ENCODE measurements at regions not wholly inside any gene's neighbourhood (a gene's known extent, or its start where the extent isn't known, plus 50 kb on each side); places are given as distances from the start of the nearest gene placed in this dataset.
A peak's percentile ranks its signal among the peaks of the same experiment; 100 is the strongest.

DNA sequence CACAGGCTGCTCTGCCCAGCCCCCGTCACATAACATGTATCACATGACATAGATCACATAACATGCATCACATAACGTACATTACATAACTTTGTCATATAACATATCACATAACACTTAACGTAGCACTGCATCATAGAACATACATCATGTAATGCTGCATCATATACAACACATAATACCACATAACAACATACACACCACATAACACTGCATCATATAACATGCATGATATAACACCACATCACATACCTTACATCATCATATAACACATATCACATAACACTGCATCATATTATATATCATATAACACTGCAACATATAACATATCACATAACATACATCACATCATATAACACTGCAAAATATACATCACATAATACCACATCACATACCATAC is 83.8 kb downstream of the AXIN2 start:
- no peak for FAIRE-seq
- no peak for DNase-seq (ENCODE audit: low spot score)

DNA sequence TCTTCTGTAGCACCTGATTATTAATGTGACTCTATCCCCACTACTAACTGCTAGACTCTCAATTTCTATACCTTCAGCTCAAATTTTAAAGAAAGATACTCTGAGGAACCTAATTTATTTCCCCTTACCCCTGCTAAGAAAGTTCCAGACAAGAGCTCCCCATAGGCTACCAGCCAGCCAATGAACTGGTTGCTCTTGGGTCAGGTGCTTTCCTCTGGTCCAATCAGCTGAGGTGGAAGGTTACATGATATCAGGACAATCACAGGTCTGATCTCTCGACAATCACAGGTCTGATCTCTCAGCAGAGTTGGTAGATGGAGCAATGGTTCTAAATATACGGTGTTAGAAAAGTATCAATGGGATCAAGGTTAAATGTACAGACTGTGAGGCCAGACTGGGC is 86.8 kb downstream of the AXIN2 start:
- no peak for FAIRE-seq
- DNase-seq (ENCODE audit: low spot score) = no peak

DNA sequence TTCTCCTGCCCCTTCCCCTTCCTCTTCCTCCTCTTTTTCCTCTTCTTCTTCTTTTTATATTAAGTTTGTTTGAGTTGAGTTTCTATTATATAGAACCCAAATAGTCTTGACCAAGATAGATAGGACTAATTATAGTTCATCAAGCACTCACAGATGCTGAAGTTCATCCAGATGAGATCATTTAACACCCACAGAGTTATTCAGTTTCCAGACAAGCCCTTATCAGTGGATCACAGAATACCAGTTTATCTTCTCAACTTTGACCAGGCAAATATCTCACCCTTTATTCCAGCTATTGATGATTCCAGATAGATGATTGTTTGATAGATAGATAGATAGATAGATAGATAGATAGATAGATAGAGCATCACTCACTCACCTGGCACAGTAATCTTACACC is 87.5 kb downstream of the AXIN2 start:
- FAIRE-seq = no peak
- DNase-seq (ENCODE audit: low spot score) = no peak

DNA sequence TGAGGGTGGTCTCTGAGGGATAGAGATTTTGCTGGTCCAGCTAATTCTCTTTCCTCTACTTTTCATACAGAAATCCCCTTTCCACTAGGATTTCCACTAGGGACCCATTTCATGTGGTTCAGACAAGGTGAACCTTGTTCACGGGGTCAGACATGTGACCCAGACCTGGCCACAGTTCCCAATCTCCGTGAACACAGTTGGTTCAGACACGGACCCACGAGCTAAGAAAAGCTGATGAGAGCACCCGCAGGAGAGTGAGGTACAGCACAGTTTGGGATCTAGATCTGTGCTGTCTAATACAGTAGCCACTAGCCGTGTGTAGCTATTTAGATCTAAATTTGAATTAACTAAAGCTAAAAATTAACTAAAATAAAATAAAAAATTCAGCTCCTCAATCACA is 88.1 kb downstream of the AXIN2 start:
- DNase-seq (ENCODE audit: low spot score) = no peak
- FAIRE-seq = no peak

DNA sequence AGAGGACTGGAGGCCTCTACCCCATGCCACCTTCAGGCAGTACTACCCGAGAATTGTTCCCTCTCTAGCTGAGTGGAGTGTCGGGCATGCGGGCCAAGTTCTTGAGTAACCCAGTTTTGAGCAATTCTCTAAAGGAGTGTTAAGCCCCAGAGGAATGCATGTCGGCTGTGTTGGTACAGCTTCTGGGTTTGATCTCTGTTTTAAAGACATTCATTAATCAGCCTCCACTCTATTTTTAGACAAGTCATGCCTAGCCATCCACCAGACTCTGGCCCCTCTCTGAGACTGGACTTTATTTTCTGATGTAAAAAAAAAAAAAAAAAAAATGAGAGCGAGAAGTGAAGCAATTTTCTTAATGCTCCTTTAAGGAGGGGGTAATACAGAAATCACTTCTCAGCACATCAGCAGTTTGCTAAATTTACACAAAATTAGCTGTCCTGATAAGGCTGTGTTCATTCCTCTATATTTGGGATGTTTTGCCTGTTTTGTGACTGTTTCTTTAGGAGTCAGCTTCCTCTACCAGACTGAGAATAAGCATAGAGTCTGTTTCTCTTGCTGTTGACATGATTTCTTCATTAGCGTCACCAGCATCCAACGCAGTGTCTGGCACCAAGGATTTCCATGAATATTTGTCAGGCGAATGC is 88.7 kb downstream of the AXIN2 start:
- FAIRE-seq (no peak), DNase-seq (ENCODE audit: low spot score) (no peak)

DNA sequence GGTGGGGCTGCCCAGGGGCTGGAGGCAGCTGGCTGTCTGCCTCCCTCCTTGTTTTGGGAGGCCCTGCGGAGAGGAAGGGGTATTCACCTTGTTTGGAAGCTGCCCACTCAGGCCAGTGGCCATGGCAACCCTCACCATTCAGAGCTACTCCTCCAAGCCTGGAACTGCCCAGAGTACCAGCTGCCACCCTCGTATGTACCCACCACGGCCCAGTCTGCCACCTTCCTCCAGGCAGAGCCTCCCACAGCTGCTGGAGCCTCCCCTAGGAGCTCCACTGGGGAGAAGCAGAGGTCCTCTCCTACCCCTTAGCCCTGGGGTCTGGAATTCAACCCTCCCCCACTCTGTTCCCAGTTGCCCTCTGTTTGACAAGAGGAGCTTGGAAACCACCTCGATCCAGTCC is 90.7 kb downstream of the AXIN2 start:
- DNase-seq (ENCODE audit: low spot score) (no peak), FAIRE-seq (no peak)

DNA sequence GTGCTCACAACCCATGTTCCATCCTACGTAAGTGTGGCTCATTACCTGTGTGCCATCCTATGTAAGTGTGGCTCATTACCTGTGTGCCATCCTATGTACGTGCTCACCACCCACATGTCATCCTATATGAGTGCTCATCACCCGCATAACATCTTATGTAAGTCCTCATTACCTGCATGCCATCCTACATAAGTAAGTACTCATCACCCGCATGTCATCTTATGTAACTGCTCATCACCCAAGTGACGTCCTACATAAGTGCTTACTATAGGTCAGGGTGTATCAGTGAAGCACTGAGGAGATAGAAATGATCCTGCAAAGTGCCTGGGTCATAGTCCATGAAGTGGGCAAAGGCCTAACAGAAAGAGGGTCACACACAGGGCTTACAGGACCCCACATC is 93.1 kb downstream of the AXIN2 start:
- DNase-seq (ENCODE audit: low spot score) (no peak), FAIRE-seq (no peak)

DNA sequence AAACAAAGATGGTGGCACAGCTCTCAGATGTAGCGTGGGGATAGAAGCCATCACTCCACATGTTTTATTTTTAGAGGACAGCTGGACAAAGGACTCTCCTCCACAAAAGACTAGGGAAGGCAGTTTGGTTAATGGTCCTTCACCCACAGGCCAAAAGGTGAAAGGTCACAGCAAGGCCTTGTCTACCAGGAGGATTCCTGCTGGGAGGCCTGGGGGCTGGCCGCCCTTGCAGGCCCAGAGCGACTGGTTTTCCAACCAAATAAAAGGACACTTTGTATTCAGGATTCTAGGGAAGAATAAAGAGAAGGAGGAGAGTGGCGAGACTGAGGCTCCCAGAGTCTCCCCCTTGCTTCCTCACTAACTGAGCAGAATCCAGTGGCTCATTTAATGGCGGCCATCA is 94.3 kb downstream of the AXIN2 start:
- FAIRE-seq = no peak

DNA sequence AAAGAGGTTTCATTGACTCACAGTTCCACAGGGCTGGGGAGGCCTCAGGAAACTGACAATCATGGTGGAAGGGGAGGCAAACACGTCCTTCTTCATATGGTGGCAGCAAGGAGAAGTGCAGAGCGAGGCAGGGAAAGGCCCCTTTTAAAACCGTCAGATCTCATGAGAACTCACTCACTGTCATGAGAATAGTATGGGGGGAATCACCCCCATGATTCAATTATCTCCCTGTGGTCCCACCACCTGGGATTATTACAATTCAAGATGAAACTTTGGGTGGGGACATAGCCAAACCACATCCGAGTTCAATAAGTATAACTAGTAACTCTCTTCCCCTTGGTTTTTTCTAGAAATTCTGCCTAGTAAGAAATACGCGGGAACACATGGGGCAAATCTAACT is 94.9 kb downstream of the AXIN2 start:
- DNase-seq (ENCODE audit: low spot score) = no peak
- FAIRE-seq = no peak

More for the DNA sequence above, 94.3 kb downstream of the AXIN2 start:
- no peak for DNase-seq (ENCODE audit: low spot score)

DNA sequence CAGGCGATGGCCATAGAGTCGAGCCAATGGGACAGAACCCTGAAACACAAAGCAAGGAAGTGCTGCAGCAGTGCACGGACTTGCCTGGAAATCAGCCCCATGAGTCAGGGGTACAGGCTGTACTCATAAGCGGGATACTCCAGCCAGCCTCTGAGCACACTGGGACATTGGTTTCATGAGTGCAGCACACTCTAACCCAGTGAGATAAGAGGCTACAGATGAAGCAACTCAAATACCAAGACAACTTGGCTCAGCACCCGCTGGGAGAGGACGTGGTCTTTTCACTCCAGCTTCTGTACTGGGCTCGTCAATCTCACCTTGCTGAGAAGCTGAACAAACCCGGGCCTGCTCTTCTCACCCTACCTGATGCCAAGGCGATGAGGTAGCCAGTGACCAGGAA is 98.2 kb downstream of the AXIN2 start:
- no peak for DNase-seq (ENCODE audit: low spot score)
- peak; percentile 90 for FAIRE-seq

DNA sequence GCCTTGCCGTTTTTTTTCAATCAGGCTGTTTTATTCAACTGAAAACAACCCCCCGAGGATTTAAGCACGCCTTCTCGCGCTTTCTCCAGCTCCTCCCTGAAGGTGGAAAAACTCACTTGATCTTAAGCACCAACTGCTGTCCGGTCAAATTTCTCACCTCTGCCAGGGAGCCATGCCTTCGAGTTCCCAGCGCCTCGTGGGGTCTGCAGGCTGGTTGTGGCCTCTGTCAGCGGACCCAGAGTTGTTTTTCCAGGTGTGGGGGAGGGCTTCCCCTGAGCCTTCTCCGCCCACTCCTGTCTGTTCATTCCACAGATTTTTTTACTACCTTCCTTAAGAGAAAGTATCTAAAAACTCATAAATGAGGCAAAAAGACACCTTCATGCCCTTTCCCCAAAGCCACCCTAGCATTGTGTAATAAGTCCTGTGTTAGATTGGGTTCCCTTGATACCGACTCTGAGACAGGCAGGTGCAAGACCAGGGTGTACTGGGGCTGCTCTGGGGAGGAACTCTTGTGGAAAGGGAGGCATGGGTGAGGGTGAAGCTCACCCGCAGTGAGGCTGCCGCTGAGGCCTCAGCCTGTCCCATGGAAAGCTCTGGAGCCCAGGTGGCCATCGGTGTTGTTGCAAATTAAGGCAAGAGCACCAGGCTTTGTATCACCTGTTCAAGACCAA is 101.6 kb downstream of the AXIN2 start:
- FAIRE-seq (peak; percentile 32), DNase-seq (ENCODE audit: low spot score) (no peak)

DNA sequence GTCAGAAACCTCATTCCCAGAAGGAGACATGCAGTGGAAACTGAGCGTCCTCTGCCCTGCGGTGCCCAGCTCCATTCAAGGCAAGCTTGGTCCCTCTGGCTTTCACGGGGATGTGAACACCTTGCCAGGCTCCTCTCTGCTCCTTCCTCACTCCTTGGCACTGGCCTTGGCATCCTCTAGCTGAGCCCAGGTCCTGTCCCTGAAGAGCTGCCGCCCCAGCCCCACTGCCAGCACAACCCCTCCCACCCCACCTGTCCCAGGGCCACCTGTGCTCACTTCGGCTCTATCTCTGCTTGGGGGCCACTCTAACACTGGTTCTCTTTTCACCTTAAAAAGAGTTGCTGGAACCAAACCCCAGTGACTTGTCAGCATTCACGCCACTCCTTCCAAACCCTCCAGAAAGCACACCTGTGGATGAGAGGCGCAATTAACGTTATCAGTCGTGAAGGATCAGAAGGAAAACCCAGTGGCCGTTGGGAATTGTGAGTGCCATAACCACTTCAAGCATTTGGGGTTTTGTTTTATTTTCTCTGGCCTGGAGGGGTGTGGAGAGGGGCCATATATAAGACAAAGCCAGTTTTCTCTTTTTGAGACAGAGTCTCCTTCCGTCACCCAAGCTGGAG is 103.7 kb downstream of the AXIN2 start:
- FAIRE-seq (no peak), DNase-seq (ENCODE audit: low spot score) (no peak)

DNA sequence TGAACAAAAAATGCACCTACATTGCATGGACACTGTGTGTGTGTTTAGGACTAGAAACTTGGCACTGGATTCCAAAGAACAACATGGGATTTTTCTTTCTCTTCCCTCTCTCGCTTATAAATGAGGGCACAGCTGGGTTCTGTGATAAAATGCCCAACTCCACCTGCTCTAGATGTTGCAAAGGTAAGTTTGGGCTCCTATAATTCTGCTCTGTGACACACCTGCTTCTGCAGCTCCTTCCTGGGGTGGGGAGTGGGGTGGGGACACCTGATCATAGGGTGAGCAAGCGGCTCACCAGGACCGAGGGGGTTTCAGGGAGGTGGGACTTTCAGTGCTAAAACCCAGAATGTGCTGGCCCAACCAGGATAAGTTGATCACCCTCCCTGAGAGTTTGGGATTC is 104.3 kb downstream of the AXIN2 start:
- no peak for FAIRE-seq
- DNase-seq (ENCODE audit: low spot score) = no peak

DNA sequence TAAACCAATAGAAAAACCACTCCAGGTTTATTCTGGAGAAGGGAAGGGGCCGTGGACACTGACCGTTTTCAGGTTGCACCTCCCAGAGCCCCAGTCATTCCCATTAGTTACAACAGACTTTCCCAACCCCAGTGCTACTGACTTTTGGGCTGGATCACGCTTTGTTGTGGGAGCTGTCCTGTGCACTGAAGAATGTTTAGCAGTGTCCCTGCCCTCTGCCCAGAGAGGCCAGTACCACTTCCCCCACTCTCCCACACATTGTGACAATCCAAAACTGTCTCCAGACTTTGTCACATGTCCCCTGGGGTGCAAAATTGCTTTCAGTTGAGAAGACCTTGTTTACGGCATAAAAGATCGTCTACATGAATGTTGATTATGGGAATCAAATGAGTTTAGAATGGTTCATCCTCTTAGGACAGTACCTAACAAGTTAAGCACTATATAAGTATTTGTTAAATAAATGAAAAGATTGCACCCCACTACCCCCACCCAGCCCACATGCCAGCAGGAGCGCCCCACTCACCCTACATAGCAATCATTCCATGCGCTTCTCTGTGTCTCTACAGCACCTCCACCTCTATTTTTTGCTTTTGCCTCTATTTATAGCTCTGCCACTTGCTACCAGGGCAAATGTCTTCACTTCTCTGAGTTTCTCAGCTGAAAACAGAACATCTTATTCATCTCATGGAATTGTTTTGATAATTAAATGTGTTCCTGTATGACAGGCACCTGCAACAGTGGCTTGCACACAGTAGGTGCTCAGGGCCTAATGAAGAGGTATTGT is 104.9 kb downstream of the AXIN2 start:
- FAIRE-seq = no peak
- DNase-seq (ENCODE audit: low spot score) = no peak

DNA sequence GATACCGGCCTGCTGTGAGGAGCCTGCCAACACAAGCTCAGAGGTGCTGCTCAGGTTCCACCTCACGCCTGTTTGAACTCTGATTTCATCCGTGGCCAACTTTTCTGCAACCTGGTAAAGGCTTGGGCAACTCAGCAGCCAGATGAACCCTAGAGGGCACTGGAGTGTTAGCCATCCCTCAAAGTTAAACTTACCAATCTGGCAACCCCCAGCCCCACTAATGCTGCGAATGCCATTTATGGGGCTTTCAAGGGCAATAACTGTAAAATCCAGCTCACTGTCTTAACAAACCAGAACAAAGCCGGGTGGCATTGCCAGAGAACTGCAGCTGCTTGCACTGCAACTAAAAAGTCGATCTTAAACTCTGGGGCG is 105.5 kb downstream of the AXIN2 start:
- FAIRE-seq (no peak), DNase-seq (ENCODE audit: low spot score) (no peak)

DNA sequence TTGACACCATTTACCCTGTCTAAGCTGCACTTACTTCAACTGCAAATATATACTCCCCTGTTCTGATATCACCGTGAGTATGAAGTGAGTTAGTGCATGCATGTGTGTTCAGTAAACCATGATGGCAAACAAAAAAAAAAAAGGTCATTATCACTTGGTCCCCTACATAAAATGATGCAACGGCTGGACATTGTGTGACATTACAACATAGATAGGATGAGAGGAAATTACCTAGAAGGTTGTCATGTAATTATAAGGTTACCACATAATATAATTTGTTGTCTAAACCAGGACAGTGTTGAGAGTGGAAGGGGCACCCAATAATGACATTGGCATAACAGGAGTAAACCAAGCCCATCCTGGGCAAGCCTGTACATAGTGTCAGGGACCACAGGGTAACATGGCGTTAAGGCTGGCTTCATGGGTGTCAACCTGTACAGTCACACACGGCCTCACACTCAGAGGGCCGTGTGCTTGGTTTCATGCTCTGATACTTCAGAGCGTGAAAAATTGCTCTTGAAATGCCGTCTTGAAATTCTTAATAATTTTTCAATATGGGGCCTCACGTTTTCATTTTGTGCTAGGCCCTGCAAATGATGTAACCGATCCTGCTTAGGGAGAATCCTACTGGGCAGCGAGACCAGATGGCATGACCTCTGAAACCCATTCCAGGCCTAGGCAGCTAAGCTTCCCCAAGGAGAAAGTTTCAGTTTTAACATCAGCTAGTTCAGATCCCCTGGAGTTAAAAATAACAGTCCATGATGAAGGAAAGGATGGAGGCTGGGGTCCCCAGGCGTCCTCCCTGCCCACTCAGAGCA is 106.1 kb downstream of the AXIN2 start:
- DNase-seq (ENCODE audit: low spot score) (no peak), FAIRE-seq (peak; percentile 87)

DNA sequence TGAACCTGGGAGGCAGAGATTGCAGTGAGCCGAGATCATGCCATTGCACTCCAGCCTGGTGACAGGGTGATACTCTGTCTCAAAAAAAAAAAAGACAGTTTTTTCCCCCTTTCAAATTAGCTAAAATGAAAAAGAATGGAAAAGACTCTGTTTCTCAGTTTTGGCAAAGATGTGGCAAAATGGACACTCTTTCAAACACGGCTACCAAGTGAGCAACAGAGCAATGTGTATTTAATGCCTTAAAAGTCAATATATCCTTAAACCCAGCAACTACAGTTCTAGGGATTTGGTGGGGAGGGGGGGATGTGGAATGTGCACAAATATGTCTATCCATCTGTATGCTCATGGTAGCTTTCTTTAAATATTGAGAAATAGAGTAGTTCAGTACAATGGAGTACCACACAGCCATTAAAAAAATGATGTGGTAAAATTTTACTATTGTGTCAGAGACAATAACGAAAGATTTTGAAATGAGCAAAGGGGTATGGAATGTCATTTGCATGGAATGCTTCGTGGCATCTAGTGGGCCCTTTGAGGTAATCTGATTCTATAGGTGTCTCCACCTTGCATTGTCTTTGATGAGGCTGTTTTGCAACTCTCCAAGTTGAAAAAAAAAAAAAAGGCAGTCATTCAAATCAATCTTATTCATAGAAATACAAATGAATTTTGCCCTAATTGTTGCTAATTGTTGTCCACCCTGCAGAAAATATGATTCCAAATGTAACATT is 108.1 kb downstream of the AXIN2 start:
- peak; percentile 62 for DNase-seq (ENCODE audit: low spot score)
- no peak for FAIRE-seq

DNA sequence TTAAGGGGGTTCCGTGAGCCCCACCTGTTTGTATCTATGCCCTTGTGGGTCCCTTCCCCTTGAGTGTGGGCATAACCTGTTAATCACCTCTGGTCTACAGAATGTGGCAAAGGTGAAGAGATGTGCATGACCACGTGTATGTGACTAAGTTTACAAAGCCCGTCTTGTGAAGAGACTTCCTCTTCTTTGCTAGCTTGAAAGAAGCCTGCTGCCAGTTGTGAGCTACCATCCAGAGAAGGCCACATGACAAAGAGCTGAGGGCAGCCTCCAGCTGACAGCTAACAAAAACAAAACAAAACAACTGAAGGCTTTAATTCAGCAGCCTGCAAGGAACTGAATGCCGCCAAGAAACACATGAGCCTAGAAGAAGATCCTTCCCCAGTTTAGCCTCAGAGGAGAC is 112.0 kb downstream of the AXIN2 start:
- DNase-seq (ENCODE audit: low spot score) (no peak), FAIRE-seq (no peak)

DNA sequence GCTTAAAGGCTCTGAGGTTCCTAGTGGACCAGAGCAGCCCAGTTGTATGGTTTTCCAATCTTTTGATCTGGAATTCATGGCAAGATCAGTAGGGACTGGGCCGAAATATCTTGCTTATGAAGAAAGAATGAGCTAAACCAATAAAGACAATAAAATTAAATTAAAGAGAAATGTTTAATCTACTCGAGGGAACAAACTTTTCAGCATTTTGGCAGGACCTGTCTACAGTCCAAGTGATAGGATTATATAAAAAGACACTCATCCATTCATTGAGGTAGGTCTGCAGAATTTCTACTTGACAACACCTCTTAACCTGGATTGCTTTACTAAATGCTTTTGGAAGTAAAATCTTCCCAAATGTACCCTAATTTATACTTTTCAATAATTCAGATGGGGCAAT is 113.6 kb downstream of the AXIN2 start:
- DNase-seq (ENCODE audit: low spot score) (no peak), FAIRE-seq (no peak)

DNA sequence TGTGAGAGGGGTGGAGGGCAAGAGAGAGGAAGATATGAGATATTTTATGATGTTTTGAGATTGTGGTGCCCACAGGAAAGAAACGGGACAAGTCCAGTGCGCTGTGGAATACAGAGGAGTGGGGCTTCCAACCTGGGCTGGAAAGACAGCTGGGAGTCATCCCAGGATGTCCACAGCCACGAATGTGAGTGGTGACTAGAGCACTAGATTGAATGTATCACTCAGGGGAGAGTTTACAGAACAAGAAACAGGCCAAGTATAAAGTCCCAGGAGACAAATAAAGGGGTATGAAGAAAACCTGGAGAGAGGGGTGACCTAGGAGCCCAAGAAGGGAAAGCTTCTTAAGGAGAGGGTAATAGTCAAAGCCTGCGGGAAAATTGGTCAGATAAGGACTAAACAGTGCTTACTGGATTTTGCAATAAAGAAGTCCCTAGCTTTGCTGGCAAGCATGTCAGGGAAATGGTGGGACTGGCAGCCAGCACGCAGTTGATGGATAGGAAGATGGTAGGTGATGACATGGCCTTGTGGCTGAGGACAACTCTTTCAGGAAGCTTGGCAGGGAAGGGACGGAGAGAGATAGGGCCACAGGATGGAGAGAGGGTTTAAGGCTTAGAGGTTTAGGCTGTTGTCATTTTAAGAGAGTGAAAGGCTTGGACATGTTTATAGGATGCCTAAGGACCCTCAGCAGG is 114.5 kb downstream of the AXIN2 start:
- no peak for DNase-seq (ENCODE audit: low spot score)
- no peak for FAIRE-seq

Measured in urothelium cell line (cell line).